Fibroblast of villous mesenchyme (primary cell): ENCODE measurements at regions not wholly inside any gene's neighbourhood (a gene's known extent, or its start where the extent isn't known, plus 50 kb on each side); places are given as distances from the start of the nearest gene placed in this dataset.
A peak's percentile ranks its signal among the peaks of the same experiment; 100 is the strongest.
"Not testable (repeated sequence)": the region's sequence is repeated elsewhere in the genome, so short reads cannot be mapped to it uniquely, and the experiment has no call there.

Experiments
- DNase-seq: peaks from one replicate; pipeline ENCODE4 v3.0.0-alpha.2; 2010; ENCODE audit warnings: low read depth
- H3K4me3 ChIP-seq: 2 replicates; pipeline ENCODE4 v1.5.1; 2011; ENCODE audit warnings: low read depth, mild to moderate bottlenecking, low read length

DNA sequence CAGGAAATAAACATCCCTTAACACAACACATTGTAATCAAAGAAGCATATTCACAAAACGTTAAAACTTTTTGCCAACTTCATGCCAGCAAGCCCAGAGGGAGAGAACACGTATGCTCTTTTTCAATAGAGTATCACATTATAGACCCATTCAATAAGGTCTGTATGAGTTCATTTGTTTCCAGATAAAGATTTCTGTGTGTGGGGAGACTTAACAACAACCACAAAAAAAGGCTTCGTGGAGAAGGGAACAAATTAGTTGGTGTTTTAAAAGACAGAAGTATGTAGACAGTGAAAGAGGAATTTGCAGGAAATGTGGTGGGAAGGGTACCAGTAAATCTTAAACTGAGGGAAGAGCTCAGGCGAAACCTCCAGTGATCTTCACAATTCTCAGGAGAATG lies 103.4 kb downstream of the SPDYE17 start:
- H3K4me3 ChIP-seq, DNase-seq: not testable (repeated sequence)

DNA sequence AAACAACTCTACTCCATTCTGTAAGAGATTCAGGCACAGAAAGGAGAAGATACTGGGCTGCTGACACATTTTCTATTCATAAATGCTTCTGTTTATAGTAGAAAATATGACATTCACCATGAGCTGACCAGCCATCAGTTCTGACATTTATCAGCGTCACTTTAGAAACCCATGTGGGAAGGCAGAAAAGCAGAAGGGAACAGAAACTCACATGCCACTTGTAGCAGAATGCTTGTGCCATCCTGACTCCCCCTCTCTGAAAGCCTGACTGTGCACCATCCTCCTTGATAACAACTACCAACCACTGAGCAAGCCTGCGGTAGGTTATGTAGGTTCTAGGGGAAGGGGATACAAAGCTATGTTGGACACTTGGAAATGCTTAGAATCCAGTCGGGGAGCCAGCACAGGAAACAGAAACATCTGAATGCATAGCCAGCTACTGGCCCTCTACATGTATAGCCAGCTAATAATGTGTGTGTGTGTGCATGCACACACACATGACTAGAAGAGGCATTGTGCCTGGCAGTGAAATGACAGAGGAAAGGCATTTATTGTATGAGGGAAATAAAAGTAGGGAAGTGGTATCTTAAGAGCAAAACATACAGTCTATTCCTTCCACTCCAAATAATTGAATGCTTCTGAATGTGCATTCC lies 104.3 kb downstream of the SPDYE17 start:
- not testable (repeated sequence) for H3K4me3 ChIP-seq, DNase-seq

DNA sequence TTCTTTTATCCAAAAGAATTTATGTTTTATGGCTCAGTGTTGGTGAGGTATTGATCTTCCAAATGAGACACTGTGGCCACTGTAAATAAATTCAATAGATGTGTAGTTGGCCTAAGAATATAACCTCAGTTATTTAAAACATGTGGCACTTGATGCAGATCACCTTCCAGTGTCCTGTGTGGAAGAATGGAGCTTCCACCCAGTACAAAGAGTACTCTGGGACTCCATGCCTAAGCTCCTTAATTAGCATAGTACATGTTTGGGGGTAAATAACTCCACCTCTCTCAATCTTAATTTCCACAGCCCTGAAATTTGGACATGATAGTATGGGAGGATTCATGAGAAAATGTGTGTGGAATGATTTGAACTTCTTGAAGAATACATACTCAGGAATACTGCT lies 105.7 kb downstream of the SPDYE17 start:
- not testable (repeated sequence) for DNase-seq, H3K4me3 ChIP-seq

DNA sequence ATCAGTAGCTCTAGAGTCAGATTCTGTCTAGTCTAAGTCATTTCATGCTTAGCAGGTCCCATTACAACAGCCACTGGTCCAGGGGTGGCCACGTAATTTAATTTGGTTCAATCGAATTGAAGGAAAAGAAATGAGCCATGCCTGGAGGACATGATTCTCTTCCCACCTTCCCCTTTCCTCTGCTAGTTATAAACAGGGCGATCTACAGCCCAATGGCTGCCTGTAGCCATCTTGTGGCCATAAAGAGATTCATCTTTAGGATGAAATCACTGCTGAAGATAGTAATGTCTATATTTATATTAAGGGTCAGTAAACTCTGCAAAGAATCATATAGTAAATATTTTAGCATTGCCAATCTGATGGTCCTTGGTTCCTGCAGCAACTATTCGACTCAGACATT lies 107.4 kb downstream of the SPDYE17 start:
- H3K4me3 ChIP-seq, DNase-seq: not testable (repeated sequence)

DNA sequence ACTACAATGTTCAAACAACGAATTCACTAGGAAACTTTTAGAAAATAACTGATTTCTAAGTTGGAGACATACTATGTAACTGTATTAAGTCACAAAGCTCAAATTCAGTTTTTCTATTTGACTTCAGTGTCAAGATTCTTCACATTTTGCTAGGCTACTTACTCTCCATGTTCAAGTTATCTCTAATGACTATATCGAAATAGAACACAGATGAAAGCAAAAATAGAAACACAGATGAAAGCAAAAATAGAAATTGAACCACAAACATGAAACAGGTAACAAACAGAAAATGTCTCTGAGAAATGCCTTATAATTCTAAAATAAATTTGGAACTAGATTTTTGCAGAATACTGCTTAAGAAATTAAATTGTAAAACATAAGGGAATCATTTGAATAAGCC lies 113.5 kb downstream of the SPDYE17 start:
- H3K4me3 ChIP-seq, DNase-seq: not testable (repeated sequence)

DNA sequence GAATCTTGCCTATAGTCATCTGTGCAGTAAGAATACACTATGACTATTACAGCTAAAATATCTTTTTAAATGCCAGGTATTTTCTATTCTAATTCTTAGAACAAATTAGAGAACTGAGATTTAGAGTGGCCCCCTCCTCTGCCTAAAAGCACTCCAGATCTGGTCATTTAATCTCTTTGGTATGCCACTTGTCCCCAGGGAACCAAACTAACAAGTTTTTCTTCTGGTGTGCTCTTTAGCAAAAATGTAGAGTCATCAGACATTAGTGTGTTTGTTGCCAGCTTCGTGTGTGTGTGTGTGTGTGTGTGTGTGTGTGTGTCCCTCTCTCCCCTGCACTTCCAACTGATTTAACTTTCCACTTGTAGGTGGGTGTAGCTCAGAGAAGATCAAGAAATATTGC lies 117.8 kb downstream of the SPDYE17 start:
- DNase-seq, result not testable (repeated sequence)

DNA sequence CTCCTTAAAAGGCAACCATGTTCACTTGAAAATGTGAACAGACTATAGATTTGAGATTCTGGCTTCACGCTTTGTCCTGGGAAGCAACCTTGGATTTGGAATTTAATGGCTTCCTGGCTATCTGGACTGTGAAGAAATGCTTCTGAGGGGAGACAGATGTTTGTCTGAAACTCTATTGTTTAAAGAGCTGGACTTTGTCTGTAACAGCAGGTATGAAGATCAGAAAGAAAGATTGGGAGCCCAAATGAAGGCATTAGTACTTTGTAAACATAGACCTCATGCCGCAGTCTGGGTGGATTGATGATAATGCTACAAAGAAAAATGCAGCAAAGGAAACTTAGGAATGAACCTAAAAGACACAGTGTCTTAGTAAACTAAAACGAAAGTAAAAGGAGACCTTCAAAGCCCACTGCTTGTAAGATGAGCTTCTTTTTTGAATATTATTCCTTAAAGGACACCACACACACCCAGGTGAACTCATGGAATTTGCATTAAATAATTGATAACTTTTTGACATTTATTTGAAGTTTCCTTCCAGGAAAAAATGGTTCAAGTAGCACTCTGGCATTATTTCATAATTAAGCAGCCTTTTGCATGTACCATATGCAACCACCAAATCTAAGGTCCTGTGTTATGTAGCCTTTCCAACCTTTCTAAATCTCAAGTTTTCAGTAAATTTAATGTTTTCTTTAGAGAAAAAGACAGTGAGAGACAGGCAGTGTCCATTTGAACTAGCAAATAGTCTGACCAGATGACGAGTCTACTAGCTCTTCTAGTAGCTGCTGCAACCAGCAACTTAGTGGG lies 119.9 kb downstream of the SPDYE17 start:
- H3K4me3 ChIP-seq, result peak overlapping the region; percentile 27
- DNase-seq, result peak; percentile 4

More for the DNA sequence above, 117.8 kb downstream of the SPDYE17 start:
- not testable (repeated sequence) for H3K4me3 ChIP-seq

DNA sequence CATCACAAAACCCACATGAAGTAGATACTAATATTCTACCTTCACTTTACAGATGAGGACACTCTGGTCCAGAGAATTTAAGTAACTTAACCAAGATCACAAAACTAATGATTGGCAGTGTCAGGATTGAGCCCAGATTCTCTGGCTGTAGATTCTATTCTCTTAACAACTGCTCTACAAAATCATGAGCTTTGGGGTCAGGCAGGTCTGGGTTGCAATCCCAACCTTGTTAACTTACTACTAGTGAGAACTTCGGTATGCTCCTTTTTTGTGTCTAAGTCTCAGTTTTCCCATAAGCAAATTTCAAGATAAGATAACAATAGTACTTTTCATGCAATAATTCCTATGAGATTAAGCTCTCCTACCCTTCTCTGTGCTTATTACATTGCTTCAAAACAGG lies 127.5 kb downstream of the SPDYE17 start:
- not testable (repeated sequence) for H3K4me3 ChIP-seq, DNase-seq

DNA sequence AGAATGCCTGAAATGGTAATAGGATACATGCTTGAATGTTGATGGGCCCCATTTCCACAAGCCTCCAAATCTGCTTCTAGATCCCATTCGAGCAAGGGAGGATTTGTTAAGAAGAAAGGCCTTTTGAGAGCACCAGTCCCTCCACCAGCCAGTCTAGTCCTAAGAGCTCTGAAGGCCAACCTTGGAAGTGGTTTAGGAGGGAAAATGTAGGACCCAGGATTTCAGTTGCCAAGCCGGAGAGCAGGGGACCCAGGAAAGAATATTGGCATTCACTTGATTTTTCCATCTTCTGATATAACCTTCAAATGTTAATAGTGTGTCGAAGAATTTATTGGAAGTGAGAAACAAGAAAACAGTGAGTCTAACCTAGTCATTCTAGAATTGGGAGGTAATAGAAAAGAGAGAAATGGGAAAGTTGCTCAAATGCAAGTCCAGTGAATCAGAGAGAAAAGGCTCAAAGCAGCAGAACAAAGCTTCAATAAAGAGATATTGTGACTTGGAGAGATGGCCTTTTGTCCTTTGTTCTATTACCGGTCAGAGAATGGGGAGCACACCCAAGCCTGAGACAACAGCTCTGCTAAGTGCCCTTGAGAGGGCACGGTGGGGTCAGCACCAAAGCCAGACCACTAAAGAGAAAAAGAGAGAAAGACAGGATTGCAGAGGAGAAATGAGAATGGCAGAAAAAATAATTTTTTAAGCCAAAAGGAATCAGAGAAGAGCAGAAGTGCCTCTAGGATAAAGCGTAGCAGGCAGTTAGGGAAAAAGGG lies 130.0 kb downstream of the SPDYE17 start:
- H3K4me3 ChIP-seq, DNase-seq: not testable (repeated sequence)

DNA sequence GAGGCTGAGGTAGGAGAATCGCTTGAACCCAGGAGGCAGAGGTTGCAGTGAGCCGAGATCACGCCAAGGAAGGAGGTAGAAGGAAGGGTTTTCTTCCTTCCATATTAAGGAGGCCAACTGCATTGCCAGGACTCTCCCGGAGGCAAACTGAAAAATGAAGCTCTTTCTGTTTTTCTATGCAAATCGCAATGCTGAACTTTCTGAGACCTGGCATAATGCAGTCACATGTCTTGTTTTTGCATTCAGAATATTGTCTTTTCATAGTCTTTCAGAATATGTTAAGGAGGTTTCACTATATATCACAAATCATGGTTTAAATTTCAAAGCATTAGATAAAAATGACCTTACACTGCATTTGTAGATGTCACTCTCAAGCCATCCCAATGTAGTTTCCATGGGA lies 133.4 kb downstream of the SPDYE17 start:
- not testable (repeated sequence) for H3K4me3 ChIP-seq, DNase-seq

DNA sequence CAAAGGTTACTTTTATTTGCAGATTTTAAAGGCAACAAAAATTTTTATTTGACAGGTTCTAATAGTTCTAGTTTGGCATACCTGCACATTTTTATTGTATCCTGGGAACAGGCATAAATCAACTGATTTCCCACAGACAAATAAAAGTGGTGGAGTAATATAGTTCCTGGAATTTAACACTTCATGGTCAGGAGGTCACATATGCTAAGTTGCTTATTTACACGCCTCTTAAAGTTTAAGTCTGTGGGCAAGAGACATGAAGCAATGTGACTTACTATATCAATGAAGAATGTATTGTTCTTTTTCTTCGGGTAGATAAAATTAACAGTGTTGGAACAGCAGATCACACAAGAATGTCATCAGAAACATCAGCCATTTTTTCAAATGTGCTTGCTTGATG lies 135.2 kb downstream of the SPDYE17 start:
- DNase-seq, result peak; percentile 33
- H3K4me3 ChIP-seq, result not testable (repeated sequence)

DNA sequence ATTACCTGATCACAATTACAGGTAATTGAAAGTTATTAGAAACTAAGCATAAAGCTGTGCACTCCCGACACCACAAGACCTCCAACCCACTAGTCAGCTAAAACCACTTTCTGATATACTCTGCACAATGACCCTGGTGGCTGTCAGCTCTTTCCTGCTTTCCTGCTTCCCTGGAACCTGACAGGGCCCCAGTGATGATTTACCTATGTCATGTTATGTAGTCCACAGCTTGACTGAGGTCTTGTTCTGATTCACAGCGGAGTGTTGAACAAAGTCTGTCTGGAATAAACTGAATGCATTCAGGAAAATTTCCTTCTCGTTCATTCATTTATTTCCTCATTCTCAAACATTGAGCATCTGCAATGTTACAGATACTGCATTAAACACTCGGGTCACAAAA lies 136.5 kb downstream of the SPDYE17 start:
- H3K4me3 ChIP-seq, DNase-seq: not testable (repeated sequence)

DNA sequence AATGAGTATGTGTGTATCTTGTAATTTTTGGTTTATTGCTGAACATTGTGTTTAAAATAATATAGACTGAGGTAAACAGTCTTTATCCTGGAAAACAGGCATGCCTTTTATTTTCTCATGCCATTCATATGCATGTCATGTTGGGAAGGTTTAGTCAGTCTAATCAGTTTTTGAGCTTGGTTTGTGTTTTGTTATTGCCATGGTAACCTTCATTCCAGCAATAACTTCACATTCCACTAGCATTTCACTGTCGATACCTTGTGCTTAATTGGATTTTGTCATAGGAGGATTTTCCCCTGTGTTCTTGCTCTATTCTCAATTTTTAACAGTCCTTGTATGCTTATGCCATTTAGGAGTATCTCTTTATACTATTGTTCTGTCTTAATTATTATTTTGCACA lies 140.4 kb downstream of the SPDYE17 start:
- not testable (repeated sequence) for H3K4me3 ChIP-seq, DNase-seq

DNA sequence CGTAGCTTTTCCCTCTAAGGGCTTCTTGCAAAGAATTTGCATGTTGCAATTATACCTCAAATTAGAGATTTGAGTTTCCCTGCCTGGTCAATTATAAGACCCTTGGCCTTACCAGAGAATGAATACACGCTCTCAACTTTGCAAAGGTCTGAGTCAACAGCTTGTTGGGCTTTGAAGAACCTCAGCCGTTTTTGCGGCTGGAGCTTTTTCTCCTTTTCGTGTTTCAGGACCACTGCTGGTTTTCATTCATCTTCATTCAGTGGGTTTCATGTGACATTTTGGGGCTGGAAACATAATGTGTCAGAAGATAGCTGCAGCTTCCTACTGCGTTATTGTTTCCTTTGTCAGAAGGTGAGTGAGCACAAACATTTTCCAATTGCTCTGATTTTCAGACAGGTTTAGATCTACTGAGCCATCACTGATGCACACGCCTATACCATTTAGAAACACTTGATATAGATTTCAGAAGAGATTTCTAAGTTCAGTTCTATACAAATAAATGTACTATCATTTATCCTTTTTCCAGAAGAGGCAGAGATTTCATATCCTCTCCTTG lies 152.3 kb downstream of the SPDYE17 start:
- not testable (repeated sequence) for H3K4me3 ChIP-seq, DNase-seq

DNA sequence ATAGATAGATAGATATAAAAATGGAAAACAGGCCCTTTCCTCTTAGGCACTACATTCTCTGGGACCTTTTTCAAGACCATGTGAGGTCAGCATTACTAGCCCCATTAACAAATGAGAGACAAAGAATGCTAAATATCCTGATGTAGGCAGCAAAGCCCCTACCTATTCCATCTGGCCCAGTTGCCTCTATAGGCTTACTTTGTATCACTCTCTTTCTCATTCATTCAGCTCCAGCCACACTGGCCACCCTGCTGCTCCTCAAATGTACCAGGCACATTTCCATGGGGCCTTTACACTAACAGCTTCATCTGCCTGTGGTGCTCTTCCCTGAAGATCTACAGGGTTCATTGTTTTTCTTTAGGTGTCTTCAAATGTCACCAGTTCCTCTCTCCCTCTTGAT lies 156.4 kb downstream of the SPDYE17 start:
- DNase-seq, H3K4me3 ChIP-seq: not testable (repeated sequence)

DNA sequence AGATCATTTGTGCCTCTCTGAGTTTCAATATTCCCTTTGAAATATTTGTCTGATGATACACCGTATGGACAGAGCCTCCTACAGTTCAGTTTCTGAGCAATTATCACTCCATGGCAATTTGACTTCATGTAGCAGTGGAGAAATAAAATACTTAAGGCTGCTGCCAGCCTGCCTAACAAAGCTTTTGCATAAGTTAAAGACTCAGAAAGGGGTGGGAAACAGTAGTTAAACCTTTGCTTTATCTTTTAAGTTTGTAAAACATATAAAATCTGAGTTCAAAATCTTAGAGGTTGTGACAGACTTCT lies 161.7 kb downstream of the SPDYE17 start:
- H3K4me3 ChIP-seq, DNase-seq: not testable (repeated sequence)

DNA sequence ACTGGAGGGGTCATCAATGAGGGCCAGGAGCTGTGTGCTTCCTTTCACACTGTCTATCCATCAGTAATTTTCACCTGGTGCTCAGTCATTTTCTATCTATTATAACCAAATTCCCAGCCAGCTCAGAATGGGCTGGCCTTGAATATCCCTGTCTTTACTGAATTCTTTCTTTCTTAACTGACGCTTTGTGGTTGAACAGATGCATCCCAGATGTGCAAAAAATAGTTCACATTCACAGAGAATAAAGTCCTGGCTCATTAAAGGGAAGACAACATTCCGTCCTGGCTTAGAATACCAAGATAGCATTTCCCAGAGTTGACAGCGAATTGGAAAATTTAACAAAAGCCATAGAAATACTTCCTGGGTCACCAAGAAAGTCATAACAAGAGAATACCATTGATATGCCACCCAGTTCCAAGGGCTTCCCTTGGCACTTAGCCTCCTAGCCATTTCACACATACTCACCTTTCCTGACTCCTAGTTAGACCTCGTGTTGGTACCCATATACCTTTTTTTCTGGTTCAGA lies 164.7 kb downstream of the SPDYE17 start:
- not testable (repeated sequence) for H3K4me3 ChIP-seq
- peak; percentile 2 for DNase-seq

DNA sequence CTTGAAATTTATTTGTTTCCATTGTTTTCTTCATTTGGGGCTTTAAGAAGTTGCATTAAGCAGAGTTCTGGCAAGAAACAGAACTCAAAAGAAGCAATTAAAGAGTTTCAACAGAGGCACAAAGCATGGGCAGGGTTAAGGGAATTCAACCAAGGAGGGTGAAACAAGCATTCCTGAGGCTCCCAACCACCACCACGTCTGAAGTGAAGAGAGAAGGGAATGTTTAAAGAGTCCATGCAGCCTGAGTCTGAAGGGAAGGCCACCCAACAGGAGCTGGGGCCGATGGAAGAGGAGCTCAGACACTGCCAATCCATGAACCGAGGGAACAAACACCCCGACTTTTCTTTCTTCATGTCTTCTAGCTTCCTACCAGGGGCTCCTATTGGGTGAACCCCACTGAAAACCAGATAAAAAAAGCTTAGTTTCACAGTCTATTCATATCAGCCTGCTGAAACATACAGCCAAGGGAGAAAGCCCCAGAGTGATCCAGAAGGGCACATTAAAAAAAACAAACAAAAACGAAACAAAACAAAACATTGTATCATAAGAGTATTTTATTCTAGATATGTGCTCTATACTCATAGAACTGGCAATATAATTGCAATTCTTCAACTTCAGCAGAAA lies 168.9 kb downstream of the SPDYE17 start:
- H3K4me3 ChIP-seq, DNase-seq: not testable (repeated sequence)

DNA sequence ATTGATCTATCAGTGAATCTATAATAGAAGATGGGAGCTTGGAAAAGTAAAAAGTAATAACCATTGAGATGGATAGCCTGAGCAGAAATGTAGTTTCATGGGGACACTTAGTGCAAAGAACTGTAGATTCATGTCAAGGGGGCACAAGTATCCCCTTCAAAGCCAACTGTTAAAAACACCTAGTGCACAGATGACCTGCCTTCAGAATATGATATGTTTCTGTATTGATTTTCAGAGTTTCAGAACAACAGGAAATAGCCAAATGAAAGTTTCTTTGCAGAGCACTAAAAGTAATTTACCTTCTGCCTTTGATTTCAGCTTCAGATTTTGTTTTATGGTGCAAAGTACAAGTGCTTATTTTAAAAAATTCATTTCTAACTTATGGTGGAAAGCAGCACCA lies 169.9 kb downstream of the SPDYE17 start:
- not testable (repeated sequence) for DNase-seq, H3K4me3 ChIP-seq
